NB4 (cell line): ENCODE measurements at regions not wholly inside any gene's neighbourhood (a gene's known extent, or its start where the extent isn't known, plus 50 kb on each side); places are given as distances from the start of the nearest gene placed in this dataset.

ENCODE experiments used
- DNase-seq: peaks from one replicate; pipeline ENCODE4 v3.0.0; 2010; ENCODE audit warnings: low read depth
- H3K4me3 ChIP-seq: one replicate; pipeline ENCODE4 v1.5.1; 2011; ENCODE audit warnings: mild to moderate bottlenecking, low read depth, low read length, moderate library complexity
- MYC ChIP-seq: IDR thresholded peaks from 2 replicates; pipeline ENCODE4 v1.6.1; 2011; ENCODE audit warnings: low read depth, low read length
- POLR2A ChIP-seq: IDR thresholded peaks from 2 replicates; pipeline ENCODE4 v1.6.1; 2011; ENCODE audit warnings: mild to moderate bottlenecking; ENCODE audit not compliant: insufficient read length; ENCODE audit errors: extremely low read depth
- TF ChIP-seq, protein P1 (sequence below): IDR thresholded peaks from one replicate; pipeline ENCODE4 v1.5.1; 2012; ENCODE audit warnings: low read depth, low read length
- TF ChIP-seq, protein P2 (sequence below): IDR thresholded peaks from 2 replicates; pipeline ENCODE4 v1.6.1; 2011; ENCODE audit warnings: low read depth, low read length

DNA sequence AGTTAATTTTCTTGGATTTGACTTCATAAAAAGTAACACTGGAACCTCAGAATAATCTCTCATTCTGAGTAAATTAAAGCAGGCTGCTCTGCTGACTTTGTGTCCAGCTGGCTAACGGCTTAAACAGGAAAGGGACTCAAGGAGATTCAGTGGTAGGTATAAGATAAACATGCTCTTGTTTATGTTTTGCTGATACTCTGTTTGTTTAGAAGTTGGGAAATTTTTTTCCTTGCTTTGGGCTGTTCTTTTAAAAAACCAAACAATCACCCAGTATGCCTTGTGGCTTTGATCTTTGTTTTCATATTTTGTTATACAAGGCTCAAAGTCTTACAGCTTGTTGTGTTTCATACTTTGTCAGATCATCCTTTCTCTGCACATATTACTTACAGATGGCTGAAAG lies 237.6 kb upstream of the RIOK2 start:
- TF ChIP-seq, protein P1, sequence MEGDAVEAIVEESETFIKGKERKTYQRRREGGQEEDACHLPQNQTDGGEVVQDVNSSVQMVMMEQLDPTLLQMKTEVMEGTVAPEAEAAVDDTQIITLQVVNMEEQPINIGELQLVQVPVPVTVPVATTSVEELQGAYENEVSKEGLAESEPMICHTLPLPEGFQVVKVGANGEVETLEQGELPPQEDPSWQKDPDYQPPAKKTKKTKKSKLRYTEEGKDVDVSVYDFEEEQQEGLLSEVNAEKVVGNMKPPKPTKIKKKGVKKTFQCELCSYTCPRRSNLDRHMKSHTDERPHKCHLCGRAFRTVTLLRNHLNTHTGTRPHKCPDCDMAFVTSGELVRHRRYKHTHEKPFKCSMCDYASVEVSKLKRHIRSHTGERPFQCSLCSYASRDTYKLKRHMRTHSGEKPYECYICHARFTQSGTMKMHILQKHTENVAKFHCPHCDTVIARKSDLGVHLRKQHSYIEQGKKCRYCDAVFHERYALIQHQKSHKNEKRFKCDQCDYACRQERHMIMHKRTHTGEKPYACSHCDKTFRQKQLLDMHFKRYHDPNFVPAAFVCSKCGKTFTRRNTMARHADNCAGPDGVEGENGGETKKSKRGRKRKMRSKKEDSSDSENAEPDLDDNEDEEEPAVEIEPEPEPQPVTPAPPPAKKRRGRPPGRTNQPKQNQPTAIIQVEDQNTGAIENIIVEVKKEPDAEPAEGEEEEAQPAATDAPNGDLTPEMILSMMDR, result no peak
- TF ChIP-seq MYC, result no peak
- DNase-seq, result no peak
- H3K4me3 ChIP-seq, result no peak overlapping the region

DNA sequence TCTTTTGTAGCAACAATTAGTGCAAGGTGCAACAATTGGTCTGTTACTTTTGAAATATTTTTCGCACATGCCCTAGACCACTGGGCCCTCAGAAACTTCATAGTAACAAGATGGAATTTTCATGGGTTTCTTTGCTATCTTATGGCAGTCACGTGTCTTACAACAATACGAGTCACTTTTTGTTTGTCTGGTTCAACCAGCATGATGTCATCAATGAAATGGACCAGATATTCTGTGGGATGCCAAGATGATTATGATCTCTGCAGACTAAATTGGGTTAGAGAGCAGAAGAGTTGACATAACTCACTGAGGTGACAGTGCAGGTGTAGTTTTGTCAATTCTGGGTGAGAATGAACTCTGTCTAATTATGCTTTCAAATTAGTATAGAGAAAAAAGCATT lies 239.6 kb upstream of the RIOK2 start:
- H3K4me3 ChIP-seq, result no peak overlapping the region
- DNase-seq, result no peak
- TF ChIP-seq POLR2A (no peak), MYC (no peak)
- TF ChIP-seq, protein P2, sequence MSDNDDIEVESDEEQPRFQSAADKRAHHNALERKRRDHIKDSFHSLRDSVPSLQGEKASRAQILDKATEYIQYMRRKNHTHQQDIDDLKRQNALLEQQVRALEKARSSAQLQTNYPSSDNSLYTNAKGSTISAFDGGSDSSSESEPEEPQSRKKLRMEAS, result no peak
- TF ChIP-seq, protein P1, result no peak

DNA sequence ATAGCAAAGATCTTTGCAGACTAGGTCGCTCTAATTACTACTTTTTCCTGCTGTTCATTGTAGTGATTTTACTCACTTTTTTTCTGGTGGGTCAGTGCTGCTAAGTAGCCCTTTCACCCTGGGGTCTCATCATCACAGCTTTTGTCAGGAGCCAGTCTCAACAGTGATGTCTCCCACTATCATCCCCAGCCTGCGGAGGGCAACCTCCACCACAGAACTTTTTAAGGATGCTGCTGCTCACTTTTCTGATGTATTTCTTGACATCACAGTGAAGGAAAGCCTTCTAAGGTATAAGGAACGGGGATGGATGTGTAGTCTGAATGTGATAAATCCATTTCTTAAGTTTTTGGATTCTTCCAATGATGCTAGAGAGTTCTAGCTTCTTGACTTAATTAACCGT lies 242.5 kb upstream of the RIOK2 start:
- TF ChIP-seq, protein P2, result no peak
- TF ChIP-seq, protein P1, result no peak
- TF ChIP-seq MYC, result no peak
- TF ChIP-seq POLR2A, result no peak
- no peak overlapping the region for H3K4me3 ChIP-seq
- DNase-seq, result peak; percentile 6

DNA sequence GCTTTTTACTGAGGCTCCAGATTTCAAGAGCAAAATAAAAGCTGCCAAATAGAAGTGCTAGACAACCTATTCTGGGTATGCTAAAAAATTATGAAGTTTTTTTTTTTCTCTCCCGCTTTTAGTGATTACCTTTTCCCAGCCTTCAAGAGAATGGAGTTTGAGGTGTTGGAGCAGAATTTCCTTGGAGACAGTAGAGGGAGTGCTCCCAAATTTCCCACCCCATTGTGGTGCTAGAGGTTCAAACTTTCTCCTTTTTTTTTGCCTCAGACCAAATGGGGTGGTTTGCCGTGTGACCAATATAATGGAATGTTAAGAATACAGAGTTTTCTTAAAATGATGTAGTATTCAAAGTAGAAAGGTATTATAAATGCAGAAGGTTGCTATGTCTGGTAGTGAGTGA lies 244.2 kb upstream of the RIOK2 start:
- TF ChIP-seq, protein P2, result no peak
- TF ChIP-seq, protein P1, result no peak
- TF ChIP-seq MYC, result no peak
- no peak for TF ChIP-seq POLR2A
- DNase-seq, result no peak
- no peak overlapping the region for H3K4me3 ChIP-seq

DNA sequence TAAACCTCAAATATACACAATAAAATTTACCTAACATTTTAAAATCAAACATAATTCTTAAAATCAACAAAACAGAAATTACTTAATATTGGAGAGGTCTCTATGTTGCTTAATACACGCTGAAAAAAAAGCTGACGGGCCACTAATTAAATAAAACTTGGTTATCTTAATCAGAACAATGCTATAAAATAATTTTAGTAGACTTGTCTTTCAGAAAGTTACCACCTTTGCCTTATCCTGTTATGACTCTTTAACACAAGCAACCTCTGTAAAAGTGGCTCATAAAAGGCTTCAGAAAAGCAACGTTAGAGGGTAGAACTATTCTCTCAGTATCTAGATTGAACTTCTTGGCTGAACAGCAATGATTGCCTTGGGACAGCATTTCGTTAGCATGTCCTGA lies 251.0 kb upstream of the RIOK2 start:
- DNase-seq, result no peak
- TF ChIP-seq, protein P2, result no peak
- no peak for TF ChIP-seq POLR2A
- TF ChIP-seq, protein P1, result no peak
- TF ChIP-seq MYC, result no peak
- H3K4me3 ChIP-seq, result no peak overlapping the region

DNA sequence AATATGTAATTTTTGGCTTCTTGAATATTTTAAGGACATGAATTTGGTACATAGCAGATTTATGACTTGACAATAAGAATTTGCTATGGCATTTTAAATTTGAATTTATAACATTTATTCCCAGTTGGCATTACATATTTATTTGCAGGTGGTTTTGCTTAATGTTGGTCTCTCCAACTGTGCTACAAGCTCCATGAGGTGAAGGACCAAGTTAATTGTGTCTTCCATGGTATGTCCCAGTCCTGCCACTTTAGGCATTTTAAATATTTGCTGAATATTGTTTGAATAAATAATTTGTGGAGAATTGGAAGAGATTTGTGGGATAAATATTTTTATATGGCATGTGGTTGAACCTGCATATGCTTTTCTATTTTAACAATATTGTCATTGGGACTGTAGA lies 253.4 kb upstream of the RIOK2 start:
- no peak for DNase-seq
- TF ChIP-seq, protein P2, result no peak
- TF ChIP-seq POLR2A (no peak), MYC (no peak)
- TF ChIP-seq, protein P1, result no peak
- H3K4me3 ChIP-seq, result no peak overlapping the region
